Left forelimb (tissue), 1 donor: ENCODE measurements at regions not wholly inside any gene's neighbourhood (a gene's known extent, or its start where the extent isn't known, plus 50 kb on each side); places are given as distances from the start of the nearest gene placed in this dataset.

Source experiments
- DNase-seq: peaks from one replicate; pipeline ENCODE4 v3.0.0-alpha.2; 2018; ENCODE audit warnings: low spot score

DNA sequence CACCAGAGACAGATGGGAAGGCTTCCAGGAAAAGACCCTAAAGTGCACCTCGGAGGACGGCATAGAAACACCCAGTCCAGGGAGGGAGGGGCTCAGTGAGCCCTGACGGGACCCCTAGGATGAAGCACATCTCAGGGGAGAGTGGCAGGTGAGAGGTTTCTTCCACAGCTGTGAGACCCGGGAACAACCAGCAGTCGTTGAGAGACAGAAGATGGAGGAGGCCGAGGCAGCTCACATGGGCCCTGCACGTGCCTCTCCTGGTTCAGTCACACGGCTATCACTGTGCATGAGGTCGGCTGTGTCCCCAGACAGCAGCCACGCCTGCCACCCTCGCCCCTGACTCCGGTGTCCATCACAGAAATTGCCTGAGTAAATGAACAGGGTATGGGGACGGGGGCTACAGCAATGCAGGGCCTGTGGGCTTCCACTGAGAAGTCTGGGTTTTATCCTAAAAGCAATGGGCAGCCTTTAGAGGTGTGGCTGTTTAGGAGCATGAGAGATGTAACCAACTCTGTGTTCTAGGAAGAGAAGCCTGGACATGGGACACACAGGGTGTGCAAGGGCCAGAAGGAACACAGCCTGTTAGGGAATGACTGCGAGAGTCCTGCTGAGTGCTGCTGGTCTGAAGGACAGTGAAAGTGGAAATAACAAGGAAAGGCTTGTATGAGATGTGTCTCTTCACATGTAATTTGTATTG is 102.0 kb downstream of the TMEM18 start:
- DNase-seq, result no peak

DNA sequence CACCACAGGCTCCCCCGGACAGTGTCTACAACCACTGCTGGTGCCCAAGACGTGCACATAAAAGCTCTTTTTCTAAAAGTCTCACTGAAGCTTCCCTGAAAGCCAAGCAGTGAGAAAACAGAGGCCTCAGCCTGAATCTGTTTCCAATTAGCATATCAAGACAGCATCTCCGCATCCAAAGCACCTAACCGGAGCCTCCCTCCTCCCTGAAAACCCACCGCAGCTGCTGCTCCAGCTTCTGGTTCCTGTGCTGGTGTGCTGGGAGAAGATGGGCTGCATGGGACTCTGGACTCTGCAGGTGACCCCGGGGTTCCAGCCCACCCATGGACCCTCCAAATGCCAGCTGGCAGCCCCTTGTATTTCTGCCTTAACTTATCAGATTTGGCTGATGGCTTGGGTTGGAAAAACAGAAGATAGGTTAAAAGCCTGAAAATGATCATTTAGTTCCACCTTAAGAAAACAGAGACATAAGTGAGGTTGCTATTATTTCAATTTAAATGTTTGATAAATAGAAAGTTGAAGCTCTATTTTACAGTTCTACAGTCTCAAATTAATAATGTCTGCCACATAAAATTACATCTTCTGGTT is 103.3 kb downstream of the TMEM18 start:
- DNase-seq, result no peak

- DNase-seq, result no peak
These were observed 104.2 kb downstream of the TMEM18 start for GRCh38 chr2:573025-573424.

- no peak for DNase-seq
These were observed 107.5 kb downstream of the TMEM18 start for GRCh38 chr2:569681-570080.

DNA sequence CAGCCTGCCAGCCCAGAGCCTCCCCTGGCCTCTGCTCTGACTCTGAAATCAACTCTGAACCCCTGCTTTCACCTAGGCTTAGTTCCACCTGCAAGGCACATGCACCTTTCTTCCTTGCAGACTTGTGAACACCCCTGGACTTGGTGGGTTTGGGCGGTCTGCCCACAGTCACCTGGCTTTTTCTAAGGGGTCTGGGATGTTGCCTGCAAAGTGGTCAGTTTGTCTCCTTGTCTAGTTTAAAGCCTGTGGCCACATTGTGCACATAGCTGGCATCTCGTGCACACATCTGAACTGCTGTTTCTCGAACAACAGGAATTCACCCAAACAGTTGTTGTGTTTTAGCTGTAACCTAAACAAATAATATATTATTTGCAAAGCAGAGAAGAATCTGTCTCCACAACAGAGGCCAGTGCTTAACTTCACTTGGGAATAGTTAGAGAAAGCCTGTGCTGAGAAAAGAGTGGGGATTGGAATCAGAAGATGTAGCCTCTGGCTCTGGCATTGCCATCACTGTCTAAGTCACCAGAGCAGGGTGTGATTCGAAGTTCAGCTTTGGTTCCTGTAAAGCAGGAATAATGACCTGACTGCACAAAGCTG is 108.5 kb downstream of the TMEM18 start:
- no peak for DNase-seq

GRCh38 chr2:567865-568638 is 109.2 kb downstream of the TMEM18 start:
- DNase-seq, result no peak

DNA sequence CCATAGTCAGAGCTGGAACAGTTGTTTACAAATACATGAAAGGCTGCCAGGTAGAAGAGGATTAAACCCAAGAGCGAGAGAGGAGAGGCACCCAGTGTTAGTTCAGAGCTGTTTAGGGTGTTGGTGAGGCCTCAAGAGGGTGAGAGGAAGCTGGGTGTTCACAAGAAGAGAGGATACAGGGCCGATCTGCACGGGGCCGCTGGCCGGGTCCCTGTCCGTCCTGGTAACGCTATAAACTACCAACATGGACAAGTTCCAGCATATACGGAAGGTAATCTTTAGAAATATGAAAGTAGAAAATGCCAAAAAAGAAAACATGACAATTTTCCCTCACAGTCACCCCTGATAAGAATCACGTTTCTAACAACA is 109.7 kb downstream of the TMEM18 start:
- DNase-seq, result no peak

DNA sequence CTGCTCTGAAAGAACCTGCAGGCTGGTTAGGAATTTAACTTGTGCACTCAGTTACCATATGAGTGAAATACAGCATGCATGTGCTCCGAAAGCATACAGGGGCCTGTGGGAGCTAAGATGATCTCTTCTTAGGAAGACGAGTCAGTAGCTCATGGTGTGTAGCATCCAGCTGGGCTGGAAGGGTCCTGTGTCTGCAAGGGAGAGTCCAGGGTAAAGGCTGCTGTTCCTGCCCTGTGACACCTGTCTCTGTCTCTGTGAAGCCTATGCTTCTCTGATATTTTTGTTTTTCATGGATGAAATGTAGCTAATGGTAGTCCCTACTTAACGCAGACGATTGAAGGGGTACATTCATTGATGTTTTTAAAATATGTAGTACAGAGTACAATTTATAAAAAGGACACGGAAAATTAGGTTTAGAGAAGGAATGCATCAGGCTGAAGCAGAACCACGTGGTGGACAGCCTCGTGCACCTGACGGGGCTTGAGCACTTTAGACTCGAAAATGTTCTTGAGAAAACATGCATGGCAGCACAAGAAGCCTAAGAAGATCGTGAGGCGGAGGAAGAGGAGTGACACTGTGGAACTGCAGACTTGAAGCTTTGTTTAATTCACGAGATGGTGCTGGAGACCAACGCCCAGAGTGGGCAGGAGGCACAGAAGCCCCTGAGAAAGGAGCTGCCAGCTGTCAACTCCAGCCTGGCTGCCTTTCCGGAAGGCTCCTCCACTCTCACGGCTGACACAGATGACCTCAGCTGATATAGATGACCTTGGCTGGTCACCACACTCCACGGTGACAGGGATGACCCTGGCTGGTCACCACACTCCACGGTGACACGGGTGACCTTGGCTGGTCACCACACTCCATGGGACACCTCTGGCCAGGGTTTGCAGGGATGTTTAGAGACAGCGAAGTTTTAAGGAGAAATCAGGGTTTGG is 110.6 kb downstream of the TMEM18 start:
- no peak for DNase-seq

DNA sequence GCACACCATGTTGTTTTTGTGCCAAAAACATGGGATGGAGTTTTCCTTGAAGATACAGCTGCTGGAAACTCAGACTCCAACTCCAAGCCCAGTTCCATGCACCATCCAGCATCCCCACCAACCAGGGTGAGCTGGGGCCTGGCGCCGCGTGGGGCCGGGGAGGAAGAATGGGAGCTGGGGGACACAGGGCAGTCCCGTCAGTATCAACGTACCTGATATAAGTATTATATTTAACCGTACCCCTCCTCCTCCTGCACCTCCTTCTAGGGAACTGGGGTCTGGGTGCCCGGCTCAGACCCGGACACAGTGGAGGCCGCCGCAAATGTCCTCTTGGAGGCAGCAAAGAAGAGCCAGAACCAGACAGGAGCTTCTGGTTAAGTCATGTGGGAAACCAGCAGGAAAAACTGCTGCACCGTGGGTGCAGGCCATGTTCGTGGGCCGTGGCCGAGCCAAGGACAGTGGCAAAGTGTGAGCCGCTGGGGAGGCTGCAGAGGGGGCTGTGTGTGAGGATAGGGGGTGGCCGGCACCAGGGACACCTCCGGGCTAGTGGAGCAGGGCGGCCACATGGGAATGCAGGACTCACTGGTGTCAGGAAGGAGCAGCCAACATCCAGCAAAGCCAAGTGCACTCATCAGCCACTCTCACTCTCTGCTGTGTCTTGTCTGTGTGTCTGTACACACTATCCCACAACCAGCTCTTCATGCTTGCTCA is 112.6 kb downstream of the TMEM18 start:
- DNase-seq, result no peak

- DNase-seq, result no peak
These were observed 113.7 kb downstream of the TMEM18 start for GRCh38 chr2:563512-563911.

GRCh38 chr2:562391-563364 is 114.5 kb downstream of the TMEM18 start:
- no peak for DNase-seq

DNA sequence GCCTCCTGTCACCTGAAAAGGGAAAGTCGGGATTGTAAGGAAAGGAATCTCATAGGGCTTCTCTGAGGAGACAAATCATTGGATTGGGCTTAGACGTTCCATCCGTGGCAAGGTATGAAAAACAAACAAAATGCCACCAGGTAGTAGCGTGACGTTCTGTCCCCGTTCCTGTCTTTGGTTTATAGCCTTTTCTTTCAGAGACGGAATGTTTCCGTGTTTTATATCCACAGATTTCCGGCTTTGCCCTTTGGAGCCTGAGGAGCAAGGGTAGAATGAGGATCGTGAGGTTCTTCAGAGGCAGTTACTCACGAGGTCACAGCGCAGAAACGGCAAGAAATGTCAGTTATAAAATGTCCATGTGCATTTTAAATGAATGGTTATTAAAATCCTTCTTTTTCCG is 118.3 kb downstream of the TMEM18 start:
- DNase-seq, result no peak

DNA sequence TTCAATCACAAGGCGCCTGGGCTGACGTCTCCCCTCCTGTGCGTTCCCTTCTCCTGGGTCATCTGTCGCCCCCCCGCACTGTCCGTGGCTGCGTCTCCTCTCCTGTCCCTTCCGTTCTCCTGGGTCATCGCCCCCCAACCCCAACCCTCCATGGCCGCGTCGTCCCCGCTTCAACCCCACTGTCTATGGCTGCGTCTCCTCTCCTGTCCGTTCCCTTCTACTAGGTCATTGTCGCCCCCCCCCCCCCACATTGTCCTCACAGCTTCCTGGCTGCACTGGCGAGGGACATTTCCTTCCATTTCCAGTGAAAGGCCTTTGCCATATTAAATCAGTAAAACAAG is 118.9 kb downstream of the TMEM18 start:
- no peak for DNase-seq

DNA sequence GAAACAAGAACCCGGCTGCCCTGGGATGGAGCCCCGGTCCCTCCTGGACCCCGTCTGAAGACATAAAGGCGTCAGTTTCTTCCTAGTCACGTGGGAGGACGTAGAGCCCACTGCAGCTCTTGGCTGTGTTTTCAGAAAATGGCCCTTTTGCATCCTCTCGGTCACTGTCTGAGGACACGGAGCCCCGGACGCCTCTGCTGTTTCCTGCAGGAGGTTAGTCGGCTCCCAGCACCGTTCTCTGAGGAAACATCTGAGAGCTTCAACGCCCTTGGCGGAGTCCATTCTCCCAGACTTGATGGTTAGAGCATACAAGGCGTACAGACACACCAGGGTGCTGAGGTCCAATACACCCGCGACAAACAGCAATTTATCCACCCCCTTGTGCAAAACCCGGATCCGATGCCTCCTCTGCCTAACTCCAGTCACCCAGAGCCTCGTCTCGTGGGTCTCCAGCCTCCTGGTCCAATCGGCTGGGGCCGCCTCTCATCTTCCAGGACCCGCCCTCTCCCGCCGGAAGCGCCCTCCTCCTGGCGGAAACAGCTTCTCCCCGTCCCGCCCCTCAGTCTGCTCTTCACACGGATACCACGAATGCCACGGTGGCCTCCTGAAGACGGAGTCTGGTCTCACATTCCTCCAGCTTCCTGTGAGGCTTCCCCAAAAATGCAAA is 119.4 kb downstream of the TMEM18 start:
- DNase-seq, result no peak

DNA sequence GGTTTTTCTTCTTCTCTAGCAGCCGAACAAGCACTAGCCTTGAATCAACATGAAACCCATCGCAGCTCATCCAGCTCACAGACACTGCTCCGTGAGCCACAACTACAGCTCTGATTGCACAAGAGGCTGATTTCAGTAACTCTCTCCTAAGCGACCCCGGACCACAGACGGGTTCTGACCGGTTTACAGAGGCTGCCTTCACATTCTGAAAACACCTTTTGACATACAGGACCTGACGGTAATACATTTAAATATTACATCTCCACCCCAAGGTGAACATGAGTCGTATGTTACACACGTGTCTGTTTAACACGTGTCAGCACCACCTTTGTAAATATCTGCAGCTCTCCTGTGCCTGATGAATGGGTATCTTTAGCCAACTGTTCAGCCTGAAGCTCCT is 120.7 kb downstream of the TMEM18 start:
- no peak for DNase-seq

DNA sequence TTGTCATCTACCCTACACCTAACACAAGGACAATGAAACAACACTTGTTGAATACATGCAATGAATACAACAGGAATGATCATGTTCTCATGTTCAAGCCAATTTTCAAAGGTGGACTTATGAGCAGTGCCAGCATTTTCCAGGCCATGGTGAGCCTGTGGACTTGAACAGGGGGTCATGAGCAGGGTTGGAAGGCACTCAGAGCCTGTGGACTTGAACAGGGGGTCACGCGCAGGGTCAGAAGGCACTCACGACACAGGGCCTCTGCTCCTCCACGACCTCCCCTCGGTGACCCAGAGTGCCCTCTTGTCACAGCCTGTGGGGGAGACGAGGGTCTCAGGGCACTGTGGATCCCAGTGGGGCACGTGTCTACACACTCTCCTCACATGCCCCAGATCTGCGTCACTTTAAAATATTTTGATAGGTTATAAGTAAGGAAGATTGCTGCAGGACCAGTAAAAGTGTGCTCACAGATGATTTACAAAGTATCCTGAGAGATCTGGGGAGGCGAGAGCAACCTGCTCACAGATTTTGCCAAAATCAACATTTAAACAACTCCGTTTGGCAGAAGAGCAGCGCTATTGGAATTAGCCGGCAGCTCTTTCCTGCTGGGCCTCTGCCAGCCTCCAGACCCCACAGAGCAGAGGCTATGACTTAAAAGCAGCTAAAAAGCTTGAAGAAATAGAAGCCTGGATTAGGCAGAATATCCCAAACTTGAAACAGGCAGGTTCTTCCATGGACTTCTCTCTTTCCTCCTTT is 121.9 kb downstream of the TMEM18 start:
- DNase-seq, result no peak

DNA sequence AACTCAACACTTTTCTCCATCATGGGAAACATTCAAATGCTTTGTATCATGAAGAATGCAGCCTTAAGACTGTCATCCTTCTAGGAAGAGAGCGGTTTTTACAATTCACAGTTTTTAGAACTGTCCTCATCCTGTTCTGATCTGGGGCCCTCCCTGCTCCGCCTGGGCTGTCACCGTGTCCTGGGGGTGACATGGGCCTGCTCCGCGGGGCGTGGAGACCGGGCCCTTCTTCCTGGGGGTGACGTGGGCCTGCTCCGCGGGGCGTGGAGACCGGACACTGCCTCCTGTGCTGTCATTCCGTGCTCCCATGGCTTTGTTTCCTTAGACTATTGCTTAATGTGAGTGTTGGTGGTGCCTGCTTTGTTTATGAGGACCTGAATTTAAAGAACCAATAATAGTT is 122.8 kb downstream of the TMEM18 start:
- DNase-seq, result no peak

- DNase-seq, result no peak
These were observed 124.3 kb downstream of the TMEM18 start for GRCh38 chr2:552906-553305.

GRCh38 chr2:551621-552020 is 125.6 kb downstream of the TMEM18 start:
- no peak for DNase-seq
